ENCODE measurements at regions not wholly inside any gene's neighbourhood (a gene's known extent, or its start where the extent isn't known, plus 50 kb on each side); places are given as distances from the start of the nearest gene placed in this dataset.
"Not testable (repeated sequence)": the region's sequence is repeated elsewhere in the genome, so short reads cannot be mapped to it uniquely, and the experiment has no call there.

DNA sequence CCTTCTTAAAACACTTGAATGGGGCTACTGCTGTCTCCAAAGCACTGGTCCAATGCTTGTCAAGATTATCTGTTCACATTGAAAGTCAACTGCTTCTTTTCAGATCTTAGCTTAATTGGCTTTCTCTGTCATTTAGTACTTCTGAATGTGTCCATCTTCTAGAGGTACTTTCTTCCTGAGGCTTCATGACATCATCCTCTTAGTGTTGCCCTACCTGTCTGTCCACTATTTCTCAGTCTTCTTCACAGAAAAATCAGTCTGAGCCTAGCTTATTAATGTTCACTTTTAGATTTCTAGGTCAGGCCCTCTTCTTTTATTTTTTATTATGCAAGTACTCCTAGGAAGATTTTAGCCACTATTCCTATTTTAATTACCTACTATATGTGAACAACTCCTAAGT is 899.9 kb downstream of the DTWD2 start:
- in situ Hi-C loops (cut with MboI; ENCODE audit: low sequenced_read_pairs), result no loop called here

DNA sequence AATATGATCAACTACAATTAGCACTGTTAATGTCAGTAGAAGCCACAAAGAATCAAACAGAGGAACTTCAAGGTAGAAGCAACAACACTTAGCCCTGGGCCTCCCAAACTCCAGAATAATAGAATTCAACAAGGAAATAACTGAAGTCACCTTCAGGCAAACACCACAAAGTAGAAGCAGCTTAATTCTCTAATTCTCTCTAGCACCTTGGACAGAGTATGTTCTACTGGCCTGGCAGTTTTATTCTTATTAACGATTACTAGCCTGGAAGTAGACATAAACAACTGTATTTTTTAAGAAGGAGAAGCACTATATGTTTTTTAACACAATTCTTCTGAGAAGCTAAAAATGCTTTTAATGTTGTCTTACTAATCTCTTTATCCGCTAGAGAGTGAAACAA is 911.9 kb downstream of the DTWD2 start:
- in situ Hi-C loops (cut with MboI; ENCODE audit: low sequenced_read_pairs), result no loop called here

DNA sequence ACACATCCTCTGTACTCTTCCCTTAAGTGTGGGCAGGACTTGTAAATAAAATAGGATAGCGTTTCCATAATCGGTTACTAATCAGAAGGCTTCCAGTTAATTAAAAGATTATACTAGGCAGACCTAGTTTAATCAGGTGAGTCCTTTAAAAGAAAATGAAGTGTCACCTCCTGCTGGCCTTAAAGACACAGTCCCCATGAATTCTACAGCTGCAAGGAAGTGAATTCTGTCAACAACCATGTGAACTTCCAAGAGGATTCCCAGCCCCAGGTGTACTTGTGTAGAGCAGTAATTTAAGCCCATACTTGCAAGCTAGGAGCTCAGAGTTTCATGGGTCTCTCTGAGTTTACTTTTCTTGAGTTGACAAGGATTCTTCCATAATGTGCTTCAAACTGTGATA is 918.3 kb downstream of the DTWD2 start:
- in situ Hi-C loops (cut with MboI; ENCODE audit: low sequenced_read_pairs), result no loop called here

DNA sequence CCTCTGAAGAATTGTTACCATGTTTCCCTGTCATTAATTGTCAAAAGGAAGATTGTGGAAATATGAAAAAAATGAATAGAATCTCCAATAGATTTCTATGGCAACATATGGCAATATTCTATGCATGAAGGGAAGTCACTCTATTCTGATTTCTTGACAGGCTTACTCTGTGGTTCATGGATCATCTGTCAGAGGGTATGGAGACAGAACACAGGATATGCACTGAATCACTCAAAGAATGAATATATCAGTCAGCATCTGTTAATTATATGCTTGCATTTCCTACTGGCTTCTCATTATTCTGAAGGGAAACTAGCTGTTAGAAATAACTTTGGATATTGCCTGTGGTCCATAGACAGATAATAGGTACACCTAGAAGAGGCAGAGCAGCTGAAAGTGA is 918.9 kb downstream of the DTWD2 start:
- in situ Hi-C loops (cut with MboI; ENCODE audit: low sequenced_read_pairs), result no loop called here

DNA sequence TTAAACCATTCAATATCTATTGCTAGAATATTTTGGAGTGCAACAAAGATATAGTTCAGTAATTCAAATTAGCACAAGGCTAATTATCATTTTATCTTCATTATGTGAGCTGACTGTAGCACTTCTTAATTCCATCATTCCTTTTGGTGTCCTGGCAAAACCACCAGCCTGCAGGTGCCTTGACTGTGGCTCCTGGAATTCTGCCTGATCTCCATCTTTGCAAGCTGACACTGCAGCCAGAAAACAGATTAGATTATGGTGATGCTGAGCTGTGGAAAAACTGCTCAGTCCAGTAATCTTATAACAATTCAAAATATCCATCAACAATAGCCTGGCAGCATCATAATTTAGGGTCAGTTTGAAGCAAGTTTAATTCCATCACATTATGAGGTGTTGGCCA is 919.5 kb downstream of the DTWD2 start:
- in situ Hi-C loops (cut with MboI; ENCODE audit: low sequenced_read_pairs), result no loop called here

DNA sequence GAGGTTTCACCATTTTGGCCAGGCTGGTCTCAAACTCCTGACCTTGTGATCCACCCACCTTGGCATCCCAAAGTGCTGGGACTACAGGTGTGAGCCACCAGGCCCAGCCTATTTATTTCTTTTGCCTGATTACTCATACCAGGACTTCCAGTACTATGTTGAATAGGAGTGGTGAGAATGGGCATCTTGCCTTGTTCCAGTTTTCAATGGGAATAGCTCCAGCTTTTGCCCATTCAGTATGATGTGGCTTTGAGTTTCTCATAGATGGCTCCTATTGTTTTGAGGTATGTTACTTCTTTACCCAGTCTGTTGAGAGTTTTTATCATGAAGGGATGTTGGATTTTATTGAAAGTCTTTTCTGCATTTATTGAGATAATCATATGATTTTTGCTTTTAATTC is 924.5 kb downstream of the DTWD2 start:
- in situ Hi-C loops (cut with MboI; ENCODE audit: low sequenced_read_pairs), result not testable (repeated sequence)

DNA sequence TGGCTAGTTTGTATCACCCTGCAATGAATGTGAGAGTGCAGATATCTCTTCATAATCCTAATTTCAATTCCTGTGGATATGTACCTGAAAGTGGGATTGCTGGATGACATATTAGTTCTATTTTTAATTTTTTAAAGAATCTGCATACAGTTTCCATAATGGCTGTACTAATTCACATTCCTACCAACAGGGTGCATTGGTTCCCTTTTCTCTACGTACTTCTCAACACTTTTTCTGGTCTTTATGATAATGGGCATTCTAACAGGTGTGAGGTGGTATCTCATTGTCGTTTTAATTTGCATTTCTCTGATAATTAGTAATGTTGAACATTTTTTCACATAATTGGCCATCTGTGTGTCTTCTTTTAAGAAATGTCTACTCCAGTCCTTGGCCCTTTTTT is 927.5 kb downstream of the DTWD2 start:
- in situ Hi-C loops (cut with MboI; ENCODE audit: low sequenced_read_pairs), result no loop called here

DNA sequence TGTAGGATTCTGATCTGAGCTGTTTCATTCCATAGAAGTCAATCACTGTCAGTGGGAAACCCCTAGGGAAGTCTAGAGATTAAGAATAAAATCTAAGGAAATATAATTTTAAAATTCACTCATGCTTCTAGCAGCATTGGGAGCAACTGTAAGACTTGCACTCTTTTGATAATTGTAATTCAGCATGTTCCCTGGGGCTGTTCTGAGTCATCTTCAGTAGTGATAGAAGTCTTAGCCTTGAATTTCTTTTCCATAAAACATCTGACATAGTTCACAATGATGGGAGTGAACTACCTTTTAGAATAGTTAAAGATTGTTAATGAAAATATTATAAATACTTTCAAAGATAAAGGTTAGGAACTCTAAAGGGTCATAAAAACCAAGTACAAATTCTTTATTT is 935.8 kb downstream of the DTWD2 start:
- in situ Hi-C loops (cut with MboI; ENCODE audit: low sequenced_read_pairs), result no loop called here

DNA sequence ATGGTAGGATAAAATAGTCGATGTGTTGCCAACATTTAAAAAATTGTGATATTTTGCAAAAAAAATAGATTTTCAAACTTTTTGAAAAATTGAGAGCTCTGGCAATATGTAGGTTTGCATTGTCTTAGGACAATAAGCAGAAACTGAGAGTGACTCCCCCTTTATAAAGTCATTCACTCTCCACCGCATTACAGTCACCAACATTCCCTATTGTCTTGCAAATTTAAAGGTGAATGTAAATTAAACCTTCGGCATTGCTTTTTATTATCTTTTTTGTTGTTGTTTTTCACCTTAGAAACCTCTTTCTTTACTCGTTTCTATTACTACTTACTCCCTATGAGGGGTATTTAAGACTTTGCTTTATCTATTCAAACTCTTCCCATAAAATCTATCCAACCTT is 944.2 kb downstream of the DTWD2 start:
- in situ Hi-C loops (cut with MboI; ENCODE audit: low sequenced_read_pairs), result no loop called here

DNA sequence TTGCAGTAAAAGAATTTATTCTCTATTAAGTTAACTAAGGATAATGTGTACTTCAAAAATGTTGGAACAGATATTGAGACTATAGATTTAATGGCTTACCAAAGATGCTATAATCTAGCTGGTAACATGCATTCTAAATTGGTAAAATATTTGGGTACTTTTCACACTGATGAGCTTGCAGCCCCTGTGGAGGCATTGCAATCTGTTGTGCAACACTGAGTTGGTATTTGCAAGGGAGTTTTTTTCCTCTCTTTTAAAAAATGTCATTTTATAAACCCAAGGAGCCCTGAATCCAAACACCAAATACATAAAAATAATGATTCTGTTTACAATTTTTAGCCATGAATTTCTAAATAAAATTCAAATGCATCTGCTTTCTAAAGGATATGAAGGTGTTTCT is 944.8 kb downstream of the DTWD2 start:
- in situ Hi-C loops (cut with MboI; ENCODE audit: low sequenced_read_pairs), result no loop called here

DNA sequence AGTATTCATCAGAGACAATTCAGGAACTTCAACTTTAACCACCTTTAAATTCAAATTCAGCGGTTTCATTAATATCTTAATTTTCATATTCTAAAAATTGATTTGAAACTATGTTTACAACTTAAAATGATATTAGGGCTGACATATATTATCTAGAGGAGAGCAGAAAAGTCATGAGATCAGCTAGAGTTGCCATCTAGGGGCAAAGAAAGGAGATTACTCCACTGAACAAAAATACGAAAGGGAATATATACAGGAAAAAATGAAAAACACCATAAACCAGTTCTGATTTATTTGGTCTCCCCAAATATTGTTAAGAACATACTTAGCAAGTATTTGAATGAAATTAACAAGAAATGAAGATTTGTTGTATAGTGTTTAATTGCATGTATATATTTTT is 946.3 kb downstream of the DTWD2 start:
- in situ Hi-C loops (cut with MboI; ENCODE audit: low sequenced_read_pairs), result no loop called here

DNA sequence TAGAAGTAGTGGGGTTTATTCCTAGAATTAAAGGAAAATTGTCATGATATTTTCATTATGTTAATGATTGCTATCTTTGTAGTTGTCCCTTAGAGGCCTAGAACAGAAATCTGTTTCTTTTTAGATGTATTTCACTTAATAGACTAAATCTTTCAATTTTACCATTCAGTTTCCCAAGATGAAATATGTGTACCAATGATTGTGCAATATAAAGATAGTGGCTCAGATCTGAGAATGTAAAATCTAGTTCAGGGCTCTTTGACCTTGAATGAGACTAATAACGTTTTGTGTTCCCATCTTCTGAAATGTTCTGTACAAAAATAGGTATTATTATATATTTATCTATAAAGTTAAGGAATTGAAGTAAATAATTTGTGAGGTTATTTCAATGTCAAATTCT is 947.9 kb downstream of the DTWD2 start:
- in situ Hi-C loops (cut with MboI; ENCODE audit: low sequenced_read_pairs), result no loop called here

DNA sequence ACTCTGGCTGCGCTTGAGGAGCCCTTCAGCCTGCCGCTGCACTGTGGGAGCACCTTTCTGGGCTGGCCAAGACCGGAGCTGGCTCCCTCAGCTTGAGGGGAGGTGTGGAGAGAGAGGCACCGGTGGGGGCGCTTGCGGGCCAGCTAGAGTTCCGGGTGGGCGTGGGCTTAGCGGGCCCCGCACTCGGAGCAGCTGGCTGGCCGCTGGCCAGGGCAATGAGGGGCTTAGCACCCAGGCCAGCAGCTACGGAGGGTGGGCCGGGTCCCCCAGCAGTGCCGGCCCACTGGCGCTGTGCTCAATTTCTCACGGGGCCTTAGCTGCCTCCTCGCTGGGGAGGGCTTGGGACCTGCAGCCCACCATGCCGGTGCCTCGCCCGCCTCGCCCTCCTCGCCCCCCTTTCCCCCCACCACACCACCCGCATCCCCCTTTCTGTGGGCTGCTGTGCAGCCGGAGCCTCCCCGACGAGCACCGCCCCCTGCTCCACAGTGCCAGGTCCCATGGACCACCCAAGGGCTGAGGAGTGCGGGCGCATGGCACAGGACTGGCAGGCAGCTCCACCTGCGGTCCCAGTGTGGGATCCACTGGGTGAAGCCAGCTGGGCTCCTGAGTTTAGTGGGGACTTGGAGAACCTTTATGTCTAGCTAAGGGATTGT is 954.5 kb downstream of the DTWD2 start:
- in situ Hi-C loops (cut with MboI; ENCODE audit: low sequenced_read_pairs), result no loop called here

DNA sequence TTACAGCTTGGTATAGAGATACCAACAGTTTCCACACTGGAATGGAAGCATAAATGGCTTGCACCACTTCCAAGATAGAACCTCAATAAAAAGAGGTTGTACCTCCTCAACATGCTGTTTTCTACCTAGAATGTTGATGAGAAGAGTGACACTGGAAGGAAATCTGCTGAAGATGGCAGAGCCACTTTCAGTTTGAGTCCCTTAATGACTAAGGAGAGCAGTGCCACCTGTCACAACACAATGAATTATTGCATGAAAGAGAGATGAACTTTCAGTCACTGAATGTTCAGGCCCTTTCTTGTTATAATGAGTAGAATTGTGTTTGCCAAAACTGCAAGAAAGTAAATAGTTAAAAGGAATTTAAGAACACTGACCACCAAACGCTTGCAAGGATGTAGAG is 958.5 kb downstream of the DTWD2 start:
- in situ Hi-C loops (cut with MboI; ENCODE audit: low sequenced_read_pairs), result no loop called here

DNA sequence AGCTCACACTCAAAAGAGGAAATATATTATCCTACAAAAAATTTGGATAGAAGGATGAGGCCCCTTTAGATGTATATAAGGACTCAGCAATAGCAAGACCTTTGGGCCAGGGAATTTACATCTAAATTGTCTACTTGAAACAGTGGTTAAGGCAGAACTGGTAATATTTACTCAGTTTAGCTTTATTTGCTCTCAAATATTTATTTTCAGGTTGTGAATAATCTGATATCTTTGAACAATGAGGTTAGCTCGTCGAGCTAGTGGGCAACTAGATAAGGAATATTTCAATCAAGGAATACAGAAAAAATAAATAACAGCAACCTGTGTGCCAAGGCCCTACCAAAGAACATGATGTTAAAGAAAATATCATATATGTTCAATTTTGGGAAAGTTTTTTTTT is 966.3 kb downstream of the DTWD2 start:
- in situ Hi-C loops (cut with MboI; ENCODE audit: low sequenced_read_pairs), result no loop called here

DNA sequence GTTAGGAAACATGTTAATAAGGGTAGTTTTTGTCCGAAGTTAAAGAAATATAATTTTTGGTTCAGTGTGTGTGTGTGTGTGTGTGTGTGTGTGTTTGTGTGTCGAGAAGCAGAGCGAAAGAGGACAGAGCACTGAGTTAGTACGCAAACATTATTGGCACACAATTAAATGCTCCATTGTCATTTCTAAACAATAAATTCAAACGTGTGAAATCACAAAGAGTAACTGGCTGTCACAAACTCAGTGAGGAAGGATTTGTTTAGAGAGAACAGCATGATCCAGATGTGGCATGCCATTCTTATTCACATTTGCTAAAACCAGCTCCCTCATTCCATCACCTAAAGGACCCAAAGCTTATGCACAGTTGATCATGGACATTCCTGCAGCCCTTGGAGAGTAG is 970.8 kb downstream of the DTWD2 start:
- in situ Hi-C loops (cut with MboI; ENCODE audit: low sequenced_read_pairs), result no loop called here

DNA sequence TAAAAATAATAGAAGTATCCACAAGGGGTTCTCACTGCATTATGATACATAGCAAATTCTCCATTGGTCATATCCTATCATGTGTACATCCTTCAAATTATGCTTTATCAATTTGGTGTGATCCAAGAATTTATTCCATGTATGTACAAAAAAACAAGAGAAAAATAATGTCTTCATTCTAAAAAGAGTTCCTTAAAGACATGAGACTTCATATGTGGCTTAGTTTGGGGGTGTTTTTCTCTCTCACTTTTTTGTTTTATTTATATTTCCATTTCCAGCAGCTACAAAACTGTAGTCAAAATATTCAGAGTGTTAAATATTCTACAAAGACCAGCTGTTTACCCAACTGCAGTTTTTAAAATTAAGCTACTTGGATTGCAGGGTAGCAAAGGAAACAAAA is 972.0 kb downstream of the DTWD2 start:
- in situ Hi-C loops (cut with MboI; ENCODE audit: low sequenced_read_pairs), result no loop called here

DNA sequence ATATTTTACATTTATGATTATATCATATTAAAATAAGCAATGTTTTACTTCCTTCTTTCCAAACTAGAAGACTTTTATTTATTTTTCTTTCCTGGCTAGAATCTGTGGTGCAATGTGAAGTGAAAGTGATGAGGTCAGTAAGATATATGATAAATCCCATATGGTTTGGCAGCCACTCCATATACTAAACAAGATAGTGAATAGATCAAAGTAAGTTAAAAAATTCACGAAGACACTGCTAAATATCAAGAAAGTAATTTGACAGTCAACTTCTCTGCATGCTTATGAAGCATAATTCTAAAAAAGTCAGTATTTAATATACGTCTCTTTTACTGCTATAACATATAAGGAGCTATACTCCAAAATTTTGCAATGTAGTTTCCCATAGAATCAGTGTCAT is 972.8 kb downstream of the DTWD2 start:
- in situ Hi-C loops (cut with MboI; ENCODE audit: low sequenced_read_pairs), result no loop called here

DNA sequence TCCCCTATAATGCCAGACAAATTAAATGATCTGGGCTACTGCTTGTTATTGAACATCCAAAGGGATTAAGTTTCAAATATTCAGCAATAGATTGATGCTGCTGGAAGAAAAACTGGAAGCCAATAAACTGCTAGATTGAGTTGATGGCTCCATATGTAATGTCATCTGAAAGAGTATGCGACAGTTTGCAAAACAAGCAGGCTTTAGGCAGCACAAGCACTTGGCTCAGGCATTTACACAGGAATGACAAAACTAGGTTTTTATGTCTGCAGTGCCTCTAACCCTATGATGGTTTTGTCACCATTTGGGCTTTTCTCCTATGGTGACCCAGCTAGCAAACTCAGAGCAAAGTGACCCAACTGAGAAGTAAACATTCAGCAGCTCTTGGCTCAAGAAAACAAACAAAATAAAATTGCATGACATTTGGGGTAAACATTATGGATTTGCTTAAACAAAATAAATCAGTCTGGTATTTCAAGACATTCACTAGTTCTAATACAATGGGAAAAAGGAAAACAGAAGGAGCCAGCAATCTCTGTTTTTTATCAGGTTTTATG is 978.5 kb downstream of the DTWD2 start:
- in situ Hi-C loops (cut with MboI; ENCODE audit: low sequenced_read_pairs), result no loop called here

DNA sequence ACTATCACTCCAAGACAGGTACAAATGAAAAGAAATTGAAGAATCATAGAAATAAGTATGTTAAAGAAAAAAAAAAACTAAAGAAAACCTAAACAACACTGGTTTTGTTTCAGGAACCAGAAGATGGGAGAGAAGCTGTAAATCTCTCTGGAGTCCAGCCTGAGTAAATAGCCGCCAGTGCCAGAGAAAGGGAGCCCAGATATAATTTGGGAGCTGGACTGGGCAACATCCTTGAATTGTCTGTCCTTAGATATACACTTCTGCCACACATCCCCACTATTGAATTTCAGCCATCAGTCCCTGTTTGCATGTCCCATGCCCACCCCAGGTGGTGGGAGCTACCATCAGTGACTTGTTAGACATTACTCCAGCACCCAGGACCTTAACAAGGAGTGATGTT is 979.6 kb downstream of the DTWD2 start:
- in situ Hi-C loops (cut with MboI; ENCODE audit: low sequenced_read_pairs), result no loop called here

DNA sequence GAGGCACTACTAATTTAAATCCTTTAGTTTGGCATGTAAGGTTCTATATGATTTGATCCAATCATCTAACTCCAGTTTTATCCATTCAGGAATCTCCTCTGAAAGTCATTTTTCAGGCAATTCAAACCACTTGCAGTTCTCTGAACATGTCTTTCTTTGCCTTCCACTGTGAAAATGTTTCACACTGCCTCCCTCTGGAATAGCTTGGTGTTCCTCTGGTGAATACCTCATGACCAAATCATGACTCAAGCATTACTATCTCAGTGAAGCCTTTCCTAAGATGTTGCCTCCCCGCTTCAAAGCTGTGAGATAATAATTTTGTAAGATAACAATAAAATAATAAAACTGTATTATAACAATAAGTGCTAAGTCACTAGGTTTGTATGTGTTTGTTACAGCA is 981.1 kb downstream of the DTWD2 start:
- in situ Hi-C loops (cut with MboI; ENCODE audit: low sequenced_read_pairs), result no loop called here

DNA sequence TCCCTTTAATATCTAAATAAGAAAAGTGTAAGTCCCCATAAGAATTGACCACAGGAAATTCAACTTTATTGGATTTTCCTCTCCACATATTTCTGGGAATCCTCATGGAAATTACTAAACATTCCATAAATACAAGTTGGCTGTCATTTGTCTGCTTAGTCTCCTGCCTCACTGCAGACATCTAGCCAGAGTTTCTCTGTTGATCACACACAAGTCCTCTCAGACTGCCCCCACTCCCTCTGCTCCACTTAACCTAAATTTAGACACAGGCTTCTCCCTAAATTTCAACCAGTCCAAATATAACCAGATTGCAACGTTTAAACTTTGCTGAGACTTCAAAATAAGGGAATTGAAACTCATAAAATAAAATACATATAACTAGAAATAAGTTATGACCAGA is 982.1 kb downstream of the DTWD2 start:
- in situ Hi-C loops (cut with MboI; ENCODE audit: low sequenced_read_pairs), result no loop called here

DNA sequence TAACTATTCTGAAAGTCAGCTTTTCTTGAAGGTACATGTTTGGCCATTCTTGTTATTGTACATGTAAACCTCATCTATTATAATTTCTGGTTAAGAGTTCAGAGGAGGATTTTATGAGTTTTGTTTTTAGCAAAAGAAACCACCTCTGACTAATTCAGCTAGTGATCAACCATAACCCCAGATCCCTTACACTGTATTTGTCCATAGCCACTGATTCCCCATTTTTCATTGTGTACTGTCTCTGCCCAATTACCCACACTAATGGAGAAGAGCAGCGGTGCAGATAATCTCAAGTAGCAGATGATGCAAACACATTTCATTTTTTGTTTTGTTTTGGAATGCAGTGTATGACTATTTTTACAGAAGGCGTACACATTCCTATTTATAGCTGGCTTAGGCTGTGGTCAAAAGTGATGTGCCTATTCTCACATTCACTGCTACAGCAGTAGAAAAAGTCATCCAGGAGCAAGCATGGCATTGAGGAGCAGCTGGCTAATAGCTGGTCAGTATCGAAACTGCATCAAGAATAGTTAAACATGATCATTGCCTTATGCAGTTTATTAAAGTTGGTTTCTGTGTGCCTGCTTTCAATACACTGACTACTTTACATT is 988.3 kb downstream of the DTWD2 start:
- in situ Hi-C loops (cut with MboI; ENCODE audit: low sequenced_read_pairs), result no loop called here
